ENCODE measurements at regions not wholly inside any gene's neighbourhood (a gene's known extent, or its start where the extent isn't known, plus 50 kb on each side); places are given as distances from the start of the nearest gene placed in this dataset.

DNA sequence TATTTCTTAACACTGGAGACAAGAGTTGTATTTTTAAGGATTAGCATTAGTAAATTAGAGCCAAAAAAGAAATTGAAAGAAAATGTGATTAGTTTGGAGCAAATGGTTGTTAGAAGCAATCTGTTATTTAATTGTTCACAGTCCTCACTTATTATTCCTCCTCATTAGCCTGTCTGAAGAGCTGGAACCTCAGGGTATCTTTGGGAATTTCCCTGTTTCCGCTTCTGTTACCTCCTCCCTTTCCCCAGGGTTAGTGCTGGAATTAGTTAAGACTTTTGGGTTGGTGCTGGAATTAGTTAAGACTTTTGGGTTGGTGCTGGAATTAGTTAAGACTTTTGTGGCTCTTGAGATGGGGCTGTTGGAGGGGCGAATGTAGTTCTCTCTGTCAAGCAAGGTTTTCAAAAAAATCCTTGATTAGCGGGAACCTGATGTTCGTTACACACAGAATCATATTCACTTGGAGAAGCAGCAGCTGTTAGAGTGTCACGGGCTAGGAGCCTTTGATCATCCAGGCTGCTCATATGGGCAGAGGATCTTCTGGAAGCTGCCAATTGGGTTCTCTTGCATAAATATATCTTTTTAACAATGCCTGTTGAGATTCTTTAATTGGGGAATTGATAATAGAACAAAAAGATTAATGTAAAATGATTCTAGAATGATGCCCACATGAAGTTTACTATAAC, 251.0 kb upstream of the NPSR1 start:
- DNase-seq (ENCODE audit: low read depth): no peak

DNA sequence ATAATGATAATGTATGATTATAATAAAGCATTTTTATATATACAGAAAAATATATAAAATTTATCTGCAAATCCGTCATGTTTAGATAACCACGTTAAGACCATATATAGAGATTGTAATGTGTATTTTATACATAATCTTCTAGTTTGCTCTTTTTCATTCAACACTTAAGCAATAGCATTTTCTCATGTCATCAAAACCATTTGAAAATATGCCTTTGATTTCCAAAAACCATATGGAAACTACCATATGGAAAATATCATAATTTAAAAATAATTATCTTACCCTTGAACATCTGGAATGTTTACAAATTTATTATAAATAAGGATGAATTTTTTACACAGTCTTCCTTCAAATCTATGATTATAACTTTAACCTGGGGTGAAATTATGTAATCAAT, 250.4 kb upstream of the NPSR1 start:
- no peak for DNase-seq (ENCODE audit: low read depth)
- TF ChIP-seq, protein P1, sequence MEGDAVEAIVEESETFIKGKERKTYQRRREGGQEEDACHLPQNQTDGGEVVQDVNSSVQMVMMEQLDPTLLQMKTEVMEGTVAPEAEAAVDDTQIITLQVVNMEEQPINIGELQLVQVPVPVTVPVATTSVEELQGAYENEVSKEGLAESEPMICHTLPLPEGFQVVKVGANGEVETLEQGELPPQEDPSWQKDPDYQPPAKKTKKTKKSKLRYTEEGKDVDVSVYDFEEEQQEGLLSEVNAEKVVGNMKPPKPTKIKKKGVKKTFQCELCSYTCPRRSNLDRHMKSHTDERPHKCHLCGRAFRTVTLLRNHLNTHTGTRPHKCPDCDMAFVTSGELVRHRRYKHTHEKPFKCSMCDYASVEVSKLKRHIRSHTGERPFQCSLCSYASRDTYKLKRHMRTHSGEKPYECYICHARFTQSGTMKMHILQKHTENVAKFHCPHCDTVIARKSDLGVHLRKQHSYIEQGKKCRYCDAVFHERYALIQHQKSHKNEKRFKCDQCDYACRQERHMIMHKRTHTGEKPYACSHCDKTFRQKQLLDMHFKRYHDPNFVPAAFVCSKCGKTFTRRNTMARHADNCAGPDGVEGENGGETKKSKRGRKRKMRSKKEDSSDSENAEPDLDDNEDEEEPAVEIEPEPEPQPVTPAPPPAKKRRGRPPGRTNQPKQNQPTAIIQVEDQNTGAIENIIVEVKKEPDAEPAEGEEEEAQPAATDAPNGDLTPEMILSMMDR (conservative IDR thresholded peaks at IDR 0.05; ENCODE audit: control insufficient read depth, insufficient read depth, low read depth, low read length): no peak
- no peak overlapping the region for H3K4me3 ChIP-seq (ENCODE audit: control insufficient read depth, low read depth, low read length)

More for the DNA sequence above, 251.0 kb upstream of the NPSR1 start:
- H3K4me3 ChIP-seq (ENCODE audit: control insufficient read depth, low read depth, low read length): no peak overlapping the region
- TF ChIP-seq, protein P1 (conservative IDR thresholded peaks at IDR 0.05; ENCODE audit: control insufficient read depth, insufficient read depth, low read depth, low read length): no peak

DNA sequence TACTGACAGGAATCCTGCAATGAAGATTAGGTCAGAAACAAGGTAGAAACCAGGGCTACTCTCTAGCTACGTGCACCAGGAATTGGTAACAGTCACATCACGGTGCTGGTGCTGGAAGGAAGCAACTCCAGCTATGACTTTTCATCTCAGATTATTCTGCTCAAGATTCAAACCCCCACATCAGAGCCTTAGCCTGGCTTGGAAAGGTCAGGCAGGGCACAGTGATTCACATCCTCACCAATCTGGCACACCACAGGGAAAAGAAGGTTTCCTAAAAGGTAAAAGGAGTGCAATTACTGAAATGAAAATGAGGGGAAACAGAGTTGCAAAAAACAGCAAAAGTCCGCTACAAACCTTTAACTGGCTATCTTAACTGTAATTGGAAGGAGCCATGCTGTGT, 240.2 kb upstream of the NPSR1 start:
- TF ChIP-seq, protein P1 (conservative IDR thresholded peaks at IDR 0.05; ENCODE audit: control insufficient read depth, insufficient read depth, low read depth, low read length): no peak

DNA sequence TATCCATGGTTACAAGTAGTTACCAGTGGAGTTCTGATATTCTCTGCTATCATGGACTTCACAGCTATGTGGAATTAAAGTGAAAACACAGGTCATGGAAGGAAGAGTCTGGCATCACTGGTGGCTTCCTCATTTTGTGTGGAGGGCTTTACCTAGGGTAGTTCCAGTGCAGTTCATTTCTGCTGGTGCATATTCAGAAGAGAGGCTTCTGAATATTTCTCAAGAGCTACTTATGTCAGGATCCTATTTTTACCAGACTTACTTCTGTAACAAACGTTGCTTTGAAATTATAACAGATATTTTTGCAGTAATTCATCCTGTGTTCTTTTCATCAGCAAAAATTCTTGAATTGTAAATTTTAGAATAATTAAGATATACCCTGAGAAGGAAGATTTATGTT, 236.5 kb upstream of the NPSR1 start:
- TF ChIP-seq, protein P1 (conservative IDR thresholded peaks at IDR 0.05; ENCODE audit: control insufficient read depth, insufficient read depth, low read depth, low read length): no peak
- H3K4me3 ChIP-seq (ENCODE audit: control insufficient read depth, low read depth, low read length): no peak overlapping the region
- no peak for DNase-seq (ENCODE audit: low read depth)

More for the DNA sequence above, 240.2 kb upstream of the NPSR1 start:
- H3K4me3 ChIP-seq (ENCODE audit: control insufficient read depth, low read depth, low read length): no peak overlapping the region
- DNase-seq (ENCODE audit: low read depth): no peak

DNA sequence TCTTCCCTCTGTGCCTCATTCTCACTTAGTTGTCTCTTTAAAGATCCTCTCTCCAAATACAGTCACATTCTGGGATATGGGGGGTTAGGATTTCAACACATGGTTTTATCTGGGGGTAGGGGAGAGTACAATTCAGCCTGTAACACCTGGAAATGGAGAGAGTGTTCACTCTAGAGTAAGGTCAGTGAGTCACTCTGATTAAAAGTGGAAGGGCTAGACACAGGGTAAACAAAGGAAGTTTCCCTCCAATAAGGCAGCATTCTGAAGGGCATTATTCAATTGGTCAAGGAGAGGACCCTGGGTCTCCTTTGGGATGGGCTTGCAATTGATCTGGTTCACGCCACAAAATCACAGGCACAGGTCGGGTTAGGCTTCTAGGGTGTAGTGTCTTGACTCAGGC, 232.8 kb upstream of the NPSR1 start:
- TF ChIP-seq, protein P1 (conservative IDR thresholded peaks at IDR 0.05; ENCODE audit: control insufficient read depth, insufficient read depth, low read depth, low read length): no peak
- DNase-seq (ENCODE audit: low read depth): no peak
- H3K4me3 ChIP-seq (ENCODE audit: control insufficient read depth, low read depth, low read length): no peak overlapping the region

DNA sequence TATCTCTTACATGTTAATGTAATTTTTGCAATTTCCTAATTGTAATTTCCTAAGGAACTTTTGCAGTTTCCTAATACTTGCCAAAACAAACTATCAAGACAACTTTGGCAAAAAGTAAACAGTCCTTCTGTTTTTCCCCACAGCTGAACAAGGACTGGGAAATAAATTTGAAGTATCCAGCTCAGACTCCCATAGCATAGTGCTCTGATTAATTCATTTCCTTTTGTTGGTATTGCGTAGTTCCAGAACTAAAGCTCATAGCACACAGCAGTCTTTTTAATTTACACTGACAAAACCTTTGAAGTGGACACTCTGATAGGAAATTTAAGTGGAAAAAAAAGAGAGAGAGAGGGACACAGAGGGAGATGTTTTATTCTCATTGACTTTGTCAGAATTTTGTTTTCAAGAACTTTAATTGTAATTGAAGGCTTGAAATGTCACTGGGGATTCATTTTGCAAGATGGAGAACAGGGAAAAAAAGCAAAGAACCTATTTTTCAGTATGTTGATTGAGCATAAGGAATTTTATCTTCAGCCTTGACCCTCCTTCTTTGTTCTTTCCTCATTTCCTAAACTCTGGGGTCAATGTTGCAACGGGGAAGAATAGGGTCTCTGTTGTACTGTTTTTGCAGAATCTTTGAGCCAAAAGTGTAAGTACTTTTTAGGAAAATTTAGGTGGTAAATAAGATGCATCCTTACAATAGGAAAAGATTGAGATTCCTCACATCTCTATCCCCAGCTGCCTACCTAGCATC, 232.2 kb upstream of the NPSR1 start:
- TF ChIP-seq, protein P1 (conservative IDR thresholded peaks at IDR 0.05; ENCODE audit: control insufficient read depth, insufficient read depth, low read depth, low read length): no peak
- H3K4me3 ChIP-seq (ENCODE audit: control insufficient read depth, low read depth, low read length): no peak overlapping the region
- DNase-seq (ENCODE audit: low read depth): no peak

All from fibroblast of mammary gland (primary cell).